Endothelial cell of umbilical vein (primary cell): ENCODE measurements at regions not wholly inside any gene's neighbourhood (a gene's known extent, or its start where the extent isn't known, plus 50 kb on each side); places are given as distances from the start of the nearest gene placed in this dataset.

ENCODE experiments used
- BruUV-seq: library from RNA; stranded (reverse); fragments of 400-500 nt; replicated peaks from 2 replicates; lab custom pipeline; 2021; lab: Mats Ljungman, UMichigan
- CTCF ChIA-PET: fragments of 300-600, 350-600 bp; sonication (Branson Sonifier 250); formaldehyde crosslinking; loops from one replicate; lab custom pipeline; 2021; ENCODE audit warnings: antibody characterized with exemption, inconsistent platforms; lab: Charles Lee
- POLR2A ChIA-PET: fragments of 300-600, 350-600 bp; sonication (Branson Sonifier 250); formaldehyde crosslinking; loops from one replicate; lab custom pipeline; 2021; ENCODE audit warnings: antibody characterized with exemption, inconsistent platforms; lab: Charles Lee
- DNase-seq: peaks from one replicate; pipeline ENCODE4 v3.0.0-alpha.2; 2011; ENCODE audit warnings: low read depth, low spot score
- FAIRE-seq: peaks from 2 replicates; lab custom pipeline; 2011; peaks lifted over from hg19 to GRCh38; lab: Jason Lieb, UNC
- H2AFZ ChIP-seq: 2 replicates; pipeline ENCODE4 v1.6.0; 2012; ENCODE audit warnings: low read depth, low read length, control low read depth, inconsistent platforms
- H3K27ac ChIP-seq: 2 replicates; pipeline ENCODE4 v1.5.1; 2011; ENCODE audit warnings: low read depth, mild to moderate bottlenecking, control low read depth, low read length, moderate library complexity; ENCODE audit not compliant: insufficient read depth
- H3K27me3 ChIP-seq, 2 experiments: 2 replicates each; pipeline versions ENCODE4 v1.6.0 to v1.6.1; 2011; ENCODE audit warnings: low read length in 2 of 2, mixed read lengths in 1 of 2; ENCODE audit not compliant: control insufficient read depth in 2 of 2, insufficient read depth in 2 of 2
- H3K36me3 ChIP-seq, 2 experiments: 2 replicates in 1 of 2; 3 replicates in 1 of 2; pipeline ENCODE4 v1.5.1; 2011; ENCODE audit warnings: low read length in 2 of 2, mild to moderate bottlenecking in 1 of 2, moderate library complexity in 1 of 2; ENCODE audit not compliant: control insufficient read depth in 2 of 2, insufficient read depth in 2 of 2; ENCODE audit errors: extremely low read depth in 1 of 2
- H3K4me1 ChIP-seq: 3 replicates; pipeline ENCODE4 v1.5.1; 2011; ENCODE audit warnings: mild to moderate bottlenecking, low read length; ENCODE audit not compliant: control insufficient read depth, insufficient read depth; ENCODE audit errors: extremely low read depth
- H3K4me2 ChIP-seq: 2 replicates; pipeline ENCODE4 v1.6.1; 2011; ENCODE audit warnings: low read length, control low read depth, mixed read lengths; ENCODE audit not compliant: insufficient read depth
- H3K4me3 ChIP-seq, 3 experiments: fragments of 200-600 bp in 1 of 3; sonication (generic), shearing (Covaris generic) in 1 of 3; replicated peaks in 1 of 3; 2 replicates each; pipeline ENCODE4 v1.5.1; 2011 to 2016; ENCODE audit warnings: control low read depth in 3 of 3, low read length in 3 of 3, mild to moderate bottlenecking in 2 of 3, inconsistent platforms in 1 of 3, low read depth in 1 of 3, moderate library complexity in 1 of 3; ENCODE audit not compliant: insufficient read depth in 1 of 3
- H3K79me2 ChIP-seq: 2 replicates; pipeline ENCODE4 v1.6.0; 2012; ENCODE audit warnings: low read length, inconsistent platforms; ENCODE audit not compliant: control insufficient read depth, insufficient read depth
- H3K9ac ChIP-seq: replicated peaks from 2 replicates; pipeline ENCODE3; 2011; ENCODE audit warnings: low read length, control low read depth; ENCODE audit not compliant: insufficient read depth; ENCODE audit errors: extremely low read depth
- H3K9me1 ChIP-seq: replicated peaks from 3 replicates; pipeline ENCODE4 v1.6.0; 2011; ENCODE audit warnings: mild to moderate bottlenecking, low read length; ENCODE audit not compliant: control insufficient read depth, insufficient read depth; ENCODE audit errors: extremely low read depth
- H3K9me3 ChIP-seq: replicated peaks from 2 replicates; pipeline ENCODE4 v1.5.1; 2012; ENCODE audit warnings: low read length, inconsistent platforms; ENCODE audit not compliant: control insufficient read depth, insufficient read depth
- H4K20me1 ChIP-seq: replicated peaks from 2 replicates; pipeline ENCODE3; 2011; ENCODE audit warnings: mild to moderate bottlenecking, low read length; ENCODE audit not compliant: control insufficient read depth, insufficient read depth; ENCODE audit errors: extremely low read depth
- FOS ChIP-seq: IDR thresholded peaks from 2 replicates; pipeline ENCODE4 v1.6.1; 2011; ENCODE audit warnings: mild to moderate bottlenecking, low read length, moderate library complexity, borderline replicate concordance; ENCODE audit not compliant: insufficient read depth
- JUN ChIP-seq: IDR thresholded peaks from 2 replicates; pipeline ENCODE4 v1.6.1; 2011; ENCODE audit warnings: borderline replicate concordance, low read depth; ENCODE audit not compliant: insufficient read length, insufficient read depth
- MYC ChIP-seq: IDR thresholded peaks from one replicate; pipeline ENCODE4 v1.6.1; 2011; ENCODE audit warnings: mild to moderate bottlenecking, low read depth, low read length
- POLR2A ChIP-seq: IDR thresholded peaks from 2 replicates; pipeline ENCODE4 v1.6.1; 2012; ENCODE audit warnings: low read depth, mild to moderate bottlenecking, control low read depth, low read length
- POLR2AphosphoS5 ChIP-seq: IDR thresholded peaks from 2 replicates; pipeline ENCODE4 v1.6.1; 2012; ENCODE audit warnings: low read depth, mild to moderate bottlenecking, control low read depth, low read length, moderate library complexity; ENCODE audit not compliant: insufficient read depth
- dilution Hi-C: fragments of 300-500 bp; cut with MboI; formaldehyde crosslinking; loops from one replicate; pipeline ENCODE4 v1.15.0; 2019; ENCODE audit warnings: low sequenced_read_pairs; ENCODE audit not compliant: extremely low pct_ligation_motif_present
- intact Hi-C: fragments of 100-400 bp; cut with micrococcal nuclease; formaldehyde crosslinking; loops from one replicate; pipeline ENCODE4 v1.10.0; 2022
- TF ChIP-seq, protein P1 (sequence below), 2 donors: IDR thresholded peaks; 1 replicate in 1 of 2; 2 replicates in 1 of 2; pipeline ENCODE4 v1.5.1; 2011; ENCODE audit warnings: low read length in 2 of 2, mild to moderate bottlenecking in 2 of 2, moderate library complexity in 2 of 2, control low read depth in 1 of 2, inconsistent platforms in 1 of 2, low read depth in 1 of 2; ENCODE audit not compliant: insufficient read depth in 1 of 2; ENCODE audit errors: extremely low read depth in 1 of 2

DNA sequence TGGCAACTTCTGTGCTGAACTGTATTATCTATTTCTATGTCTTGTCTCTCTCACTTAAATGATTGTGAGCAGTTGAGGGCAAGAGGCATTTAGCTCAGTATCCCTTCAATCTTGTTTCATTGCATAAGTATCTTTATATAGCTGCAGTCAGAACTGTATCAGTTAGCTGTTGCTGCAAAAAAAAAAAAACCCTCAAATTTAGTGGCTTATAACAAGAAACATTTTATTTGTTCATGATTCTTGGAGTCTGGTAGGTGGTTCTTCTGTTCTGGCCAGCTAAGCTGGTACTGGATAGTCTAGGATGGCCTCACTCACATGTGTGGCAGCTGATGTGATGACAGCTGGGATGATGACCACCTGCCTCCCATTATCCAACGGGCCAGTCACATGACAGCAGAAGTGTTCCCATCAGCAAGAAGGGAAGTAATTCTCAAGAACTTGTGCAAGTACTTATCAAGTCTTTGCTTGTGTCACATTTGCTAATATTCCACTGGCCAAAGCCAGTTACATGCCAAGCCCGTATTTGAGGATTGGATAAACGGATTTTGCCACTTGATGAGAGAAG is 67.8 kb downstream of the SLC4A3 start:
- CTCF ChIA-PET = no interaction called here
- H3K36me3 ChIP-seq = no peaks in the 10 kb centered on the region
- no peak overlapping the region for H2AFZ ChIP-seq
- POLR2A ChIA-PET = no interaction called here
- H3K9me1 ChIP-seq = no peaks in the 10 kb centered on the region
- no peaks in the 10 kb centered on the region for H3K4me1 ChIP-seq
- no peak overlapping the region for H3K4me3 ChIP-seq
- DNase-seq = no peak
- BruUV-seq = no TSS peak
- H4K20me1 ChIP-seq = no peaks in the 10 kb centered on the region
- H3K9me3 ChIP-seq = no peaks in the 10 kb centered on the region
- H3K4me2 ChIP-seq = no peak overlapping the region
- no peak overlapping the region for H3K9ac ChIP-seq
- no peaks in the 10 kb centered on the region for H3K79me2 ChIP-seq
- intact Hi-C loops = no loop called here
- no peak for FAIRE-seq
- peaks cover 2 to 3% of the 10 kb centered on the region in 2 experiments for H3K27me3 ChIP-seq
- dilution Hi-C loops = no loop called here
- H3K27ac ChIP-seq = no peak overlapping the region
- TF ChIP-seq FOS (no peak), MYC (no peak), POLR2AphosphoS5 (no peak), POLR2A (no peak), JUN (no peak)
- TF ChIP-seq, protein P1, sequence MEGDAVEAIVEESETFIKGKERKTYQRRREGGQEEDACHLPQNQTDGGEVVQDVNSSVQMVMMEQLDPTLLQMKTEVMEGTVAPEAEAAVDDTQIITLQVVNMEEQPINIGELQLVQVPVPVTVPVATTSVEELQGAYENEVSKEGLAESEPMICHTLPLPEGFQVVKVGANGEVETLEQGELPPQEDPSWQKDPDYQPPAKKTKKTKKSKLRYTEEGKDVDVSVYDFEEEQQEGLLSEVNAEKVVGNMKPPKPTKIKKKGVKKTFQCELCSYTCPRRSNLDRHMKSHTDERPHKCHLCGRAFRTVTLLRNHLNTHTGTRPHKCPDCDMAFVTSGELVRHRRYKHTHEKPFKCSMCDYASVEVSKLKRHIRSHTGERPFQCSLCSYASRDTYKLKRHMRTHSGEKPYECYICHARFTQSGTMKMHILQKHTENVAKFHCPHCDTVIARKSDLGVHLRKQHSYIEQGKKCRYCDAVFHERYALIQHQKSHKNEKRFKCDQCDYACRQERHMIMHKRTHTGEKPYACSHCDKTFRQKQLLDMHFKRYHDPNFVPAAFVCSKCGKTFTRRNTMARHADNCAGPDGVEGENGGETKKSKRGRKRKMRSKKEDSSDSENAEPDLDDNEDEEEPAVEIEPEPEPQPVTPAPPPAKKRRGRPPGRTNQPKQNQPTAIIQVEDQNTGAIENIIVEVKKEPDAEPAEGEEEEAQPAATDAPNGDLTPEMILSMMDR (IDR thresholded peaks at IDR 0.05; ENCODE audit: extremely low read depth in 1 of 2, insufficient read depth in 1 of 2, low read depth in 1 of 2, low read length in 2 of 2) = no peak
